ENCODE measurements at regions not wholly inside any gene's neighbourhood (a gene's known extent, or its start where the extent isn't known, plus 50 kb on each side); places are given as distances from the start of the nearest gene placed in this dataset.

DNA sequence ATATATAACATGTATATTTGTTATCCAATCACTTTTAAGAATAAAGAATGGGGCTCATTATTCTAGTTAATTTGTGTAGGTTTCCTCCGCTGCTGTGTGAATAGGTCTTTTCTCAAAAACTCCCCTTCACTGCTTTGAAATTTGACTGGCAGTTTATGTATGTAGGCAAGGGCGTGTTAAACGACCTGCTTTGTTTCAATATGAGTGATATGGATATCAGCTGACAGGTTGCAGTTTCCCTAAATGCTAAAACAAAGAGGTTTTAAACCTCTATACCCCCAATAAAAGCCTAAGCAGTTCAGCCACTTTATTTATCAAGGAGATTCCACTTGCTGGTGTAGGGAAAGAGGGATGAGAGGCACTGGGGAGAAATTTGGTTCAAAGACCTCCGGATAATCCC, 159.6 kb downstream of the TMEM167A start:
- no peak overlapping the region for H3K4me3 ChIP-seq (ENCODE audit: low read depth in 1 of 2, low read length in 2 of 2)
- no peak overlapping the region for H3K27ac ChIP-seq (ENCODE audit: low read length)
- peaks cover 0 to 6% of the 10 kb centered on the region in 2 donors for H3K4me1 ChIP-seq (ENCODE audit: control insufficient read depth in 1 of 2, insufficient read depth in 2 of 2, low read length in 2 of 2)

DNA sequence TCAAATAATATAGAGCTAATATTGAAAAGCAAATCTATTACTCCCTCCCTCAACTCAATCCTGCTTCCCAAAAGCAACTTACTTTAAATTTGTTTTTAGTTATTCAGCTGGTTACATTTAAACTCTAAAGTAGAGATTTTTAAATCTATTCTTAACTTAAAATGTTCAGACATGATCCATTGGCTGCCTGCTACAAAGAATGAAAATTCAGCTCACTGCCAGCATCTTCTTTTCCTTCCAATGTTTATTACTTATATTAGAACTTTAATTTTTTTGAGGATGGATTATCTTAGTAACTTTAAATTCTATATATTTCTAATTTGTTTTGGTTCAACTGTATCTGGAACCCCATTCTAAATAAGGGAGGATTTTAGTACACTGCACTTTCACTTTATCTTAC, 163.2 kb downstream of the TMEM167A start:
- H3K9me3 ChIP-seq (ENCODE audit: control insufficient read depth in 1 of 2, low read length in 2 of 2), result peaks cover 0 to 4% of the 10 kb centered on the region in 2 donors
- no peak overlapping the region for H3K4me3 ChIP-seq (ENCODE audit: low read depth in 1 of 2, low read length in 2 of 2)
- H3K36me3 ChIP-seq (ENCODE audit: control insufficient read depth in 1 of 2, insufficient read depth in 2 of 2, low read length in 2 of 2), result no peaks in the 10 kb centered on the region
- no peak overlapping the region for H3K27ac ChIP-seq (ENCODE audit: low read length)
- no peaks in the 10 kb centered on the region for H3K27me3 ChIP-seq (ENCODE audit: low read depth, low read length)
- H3K4me1 ChIP-seq (ENCODE audit: control insufficient read depth in 1 of 2, insufficient read depth in 2 of 2, low read length in 2 of 2), result no peaks in the 10 kb centered on the region

More for the DNA sequence above, 159.6 kb downstream of the TMEM167A start:
- peaks cover 0 to 4% of the 10 kb centered on the region in 2 donors for H3K9me3 ChIP-seq (ENCODE audit: control insufficient read depth in 1 of 2, low read length in 2 of 2)
- H3K36me3 ChIP-seq (ENCODE audit: control insufficient read depth in 1 of 2, insufficient read depth in 2 of 2, low read length in 2 of 2), result no peaks in the 10 kb centered on the region
- H3K27me3 ChIP-seq (ENCODE audit: low read depth, low read length), result no peaks in the 10 kb centered on the region

- Histone ChIP-seq H3K4me1 (ENCODE audit: control insufficient read depth in 1 of 2, insufficient read depth in 2 of 2, low read length in 2 of 2) (no peaks in the 10 kb centered on the region), H3K4me3 (ENCODE audit: low read depth in 1 of 2, low read length in 2 of 2) (no peak overlapping the region), H3K27me3 (ENCODE audit: low read depth, low read length) (no peaks in the 10 kb centered on the region), H3K9me3 (ENCODE audit: control insufficient read depth in 1 of 2, low read length in 2 of 2) (peaks cover 0 to 4% of the 10 kb centered on the region in 2 donors), H3K27ac (ENCODE audit: low read length) (no peak overlapping the region), H3K36me3 (ENCODE audit: control insufficient read depth in 1 of 2, insufficient read depth in 2 of 2, low read length in 2 of 2) (no peaks in the 10 kb centered on the region)
These were observed 164.7 kb downstream of the TMEM167A start for GRCh38 chr5:82912462-82912861.

- Histone ChIP-seq H3K4me1 (ENCODE audit: control insufficient read depth in 1 of 2, insufficient read depth in 2 of 2, low read length in 2 of 2) (no peaks in the 10 kb centered on the region), H3K27ac (ENCODE audit: low read length) (no peak overlapping the region), H3K27me3 (ENCODE audit: low read depth, low read length) (no peaks in the 10 kb centered on the region), H3K36me3 (ENCODE audit: control insufficient read depth in 1 of 2, insufficient read depth in 2 of 2, low read length in 2 of 2) (no peaks in the 10 kb centered on the region), H3K4me3 (ENCODE audit: low read depth in 1 of 2, low read length in 2 of 2) (no peak overlapping the region), H3K9me3 (ENCODE audit: control insufficient read depth in 1 of 2, low read length in 2 of 2) (peaks cover 0 to 4% of the 10 kb centered on the region in 2 donors)
These were observed 165.3 kb downstream of the TMEM167A start for GRCh38 chr5:82911910-82912309.

DNA sequence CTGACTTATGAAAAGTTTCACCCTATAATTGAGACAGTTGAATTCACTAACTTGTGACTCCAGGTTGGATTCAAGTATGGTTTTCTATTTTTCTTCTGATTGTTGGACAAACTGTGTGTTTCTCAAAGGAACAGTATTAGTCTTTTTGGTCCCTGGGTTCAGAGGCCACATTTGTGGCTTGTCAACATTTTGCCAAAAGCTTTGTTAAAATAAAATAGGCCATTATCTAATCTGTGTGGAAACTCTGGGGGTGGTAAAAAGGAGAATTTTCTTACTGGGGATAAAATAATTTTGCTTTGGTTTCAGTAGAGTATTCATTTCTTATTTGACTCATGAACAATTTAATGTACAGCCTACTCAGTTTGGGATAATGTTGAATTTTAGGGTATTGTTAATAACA, 166.3 kb downstream of the TMEM167A start:
- Histone ChIP-seq H3K4me3 (ENCODE audit: low read depth in 1 of 2, low read length in 2 of 2) (no peak overlapping the region), H3K36me3 (ENCODE audit: control insufficient read depth in 1 of 2, insufficient read depth in 2 of 2, low read length in 2 of 2) (no peaks in the 10 kb centered on the region), H3K27me3 (ENCODE audit: low read depth, low read length) (no peaks in the 10 kb centered on the region), H3K27ac (ENCODE audit: low read length) (no peak overlapping the region), H3K4me1 (ENCODE audit: control insufficient read depth in 1 of 2, insufficient read depth in 2 of 2, low read length in 2 of 2) (no peaks in the 10 kb centered on the region), H3K9me3 (ENCODE audit: control insufficient read depth in 1 of 2, low read length in 2 of 2) (peaks cover 0 to 4% of the 10 kb centered on the region in 2 donors)

DNA sequence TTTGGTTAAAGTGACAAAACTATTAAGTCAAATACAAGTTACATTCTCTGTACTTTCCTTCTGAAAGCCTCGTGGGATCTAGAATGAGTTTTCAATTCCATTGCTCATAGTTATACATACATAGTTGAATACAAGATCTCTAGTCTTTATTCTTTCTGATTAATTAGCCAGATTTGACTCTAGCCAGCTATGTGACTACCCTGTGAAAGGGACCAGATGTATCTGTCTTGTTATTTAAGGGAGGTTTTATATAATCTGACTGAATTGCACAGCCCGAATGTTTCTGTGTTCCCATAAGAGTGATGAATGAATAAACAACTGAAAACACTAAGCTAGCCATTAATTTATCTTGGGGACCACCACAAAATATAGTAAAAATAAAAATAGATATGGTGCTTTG, 166.7 kb downstream of the TMEM167A start:
- Histone ChIP-seq H3K4me1 (ENCODE audit: control insufficient read depth in 1 of 2, insufficient read depth in 2 of 2, low read length in 2 of 2) (no peaks in the 10 kb centered on the region), H3K36me3 (ENCODE audit: control insufficient read depth in 1 of 2, insufficient read depth in 2 of 2, low read length in 2 of 2) (no peaks in the 10 kb centered on the region), H3K4me3 (ENCODE audit: low read depth in 1 of 2, low read length in 2 of 2) (no peak overlapping the region), H3K27ac (ENCODE audit: low read length) (no peak overlapping the region), H3K27me3 (ENCODE audit: low read depth, low read length) (no peaks in the 10 kb centered on the region), H3K9me3 (ENCODE audit: control insufficient read depth in 1 of 2, low read length in 2 of 2) (peaks cover 0 to 4% of the 10 kb centered on the region in 2 donors)

- H3K27ac ChIP-seq (ENCODE audit: low read length), result no peak overlapping the region
- H3K4me1 ChIP-seq (ENCODE audit: control insufficient read depth in 1 of 2, insufficient read depth in 2 of 2, low read length in 2 of 2), result no peaks in the 10 kb centered on the region
- H3K36me3 ChIP-seq (ENCODE audit: control insufficient read depth in 1 of 2, insufficient read depth in 2 of 2, low read length in 2 of 2), result no peaks in the 10 kb centered on the region
- H3K27me3 ChIP-seq (ENCODE audit: low read depth, low read length), result no peaks in the 10 kb centered on the region
- no peaks in the 10 kb centered on the region for H3K9me3 ChIP-seq (ENCODE audit: control insufficient read depth in 1 of 2, low read length in 2 of 2)
- H3K4me3 ChIP-seq (ENCODE audit: low read depth in 1 of 2, low read length in 2 of 2), result no peak overlapping the region
These were observed 167.4 kb downstream of the TMEM167A start for GRCh38 chr5:82909771-82910170.

DNA sequence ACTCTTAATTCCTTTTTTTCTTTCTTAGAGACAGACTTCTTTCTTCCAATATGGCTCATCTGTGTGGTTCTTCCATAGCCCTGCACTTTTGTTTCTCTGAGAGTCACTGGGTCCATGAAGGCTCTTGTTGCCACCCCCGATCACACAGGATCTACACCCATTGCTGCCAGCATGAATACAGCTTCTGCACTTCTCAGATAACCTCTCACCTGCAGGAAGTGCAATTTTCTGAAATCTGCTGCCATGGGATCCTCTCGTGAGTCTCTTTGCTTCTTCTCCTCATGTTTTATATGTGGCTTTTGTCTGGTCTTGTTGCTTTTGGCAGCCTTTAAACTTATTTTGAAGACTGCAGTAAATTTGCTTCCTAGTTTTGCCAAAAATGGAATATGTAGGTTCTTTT, 171.2 kb downstream of the TMEM167A start:
- Histone ChIP-seq H3K36me3 (ENCODE audit: control insufficient read depth in 1 of 2, insufficient read depth in 2 of 2, low read length in 2 of 2) (no peaks in the 10 kb centered on the region), H3K27ac (ENCODE audit: low read length) (no peak overlapping the region)

GRCh38 chr5:82901281-82901888, 175.8 kb downstream of the TMEM167A start:
- no peaks in the 10 kb centered on the region for H3K36me3 ChIP-seq (ENCODE audit: control insufficient read depth in 1 of 2, insufficient read depth in 2 of 2, low read length in 2 of 2)
- peaks cover 6 to 10% of the 10 kb centered on the region in 2 donors for H3K9me3 ChIP-seq (ENCODE audit: control insufficient read depth in 1 of 2, low read length in 2 of 2)
- no peaks in the 10 kb centered on the region for H3K27me3 ChIP-seq (ENCODE audit: low read depth, low read length)
- H3K4me1 ChIP-seq (ENCODE audit: control insufficient read depth in 1 of 2, insufficient read depth in 2 of 2, low read length in 2 of 2), result no peaks in the 10 kb centered on the region
- no peak overlapping the region for H3K4me3 ChIP-seq (ENCODE audit: low read depth in 1 of 2, low read length in 2 of 2)
- no peak overlapping the region for H3K27ac ChIP-seq (ENCODE audit: low read length)

More for the DNA sequence above, 171.2 kb downstream of the TMEM167A start:
- no peak overlapping the region for H3K4me3 ChIP-seq (ENCODE audit: low read depth in 1 of 2, low read length in 2 of 2)
- H3K27me3 ChIP-seq (ENCODE audit: low read depth, low read length), result no peaks in the 10 kb centered on the region
- H3K9me3 ChIP-seq (ENCODE audit: control insufficient read depth in 1 of 2, low read length in 2 of 2), result peaks cover 6 to 7% of the 10 kb centered on the region in 2 donors
- H3K4me1 ChIP-seq (ENCODE audit: control insufficient read depth in 1 of 2, insufficient read depth in 2 of 2, low read length in 2 of 2), result no peaks in the 10 kb centered on the region

DNA sequence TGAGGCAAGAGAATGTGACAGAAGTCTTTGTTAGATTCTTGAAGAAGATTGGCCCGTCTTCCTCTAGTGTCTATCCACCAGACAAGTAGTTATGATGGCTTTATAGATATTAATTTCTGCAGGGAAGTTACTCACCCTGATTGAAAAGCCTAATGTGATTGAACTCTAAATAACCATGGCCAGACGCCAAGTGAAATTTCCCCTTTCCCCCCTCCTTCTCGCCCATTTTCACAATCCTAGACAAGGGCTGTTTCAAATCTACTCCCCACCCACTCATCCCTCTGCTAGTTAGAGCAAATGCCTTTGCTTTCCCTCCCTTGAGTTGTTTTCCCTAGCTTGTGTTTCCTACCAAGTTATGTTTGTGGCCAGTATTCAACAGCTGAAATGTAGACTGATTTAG, 182.5 kb downstream of the TMEM167A start:
- H3K27me3 ChIP-seq (ENCODE audit: low read depth, low read length), result no peaks in the 10 kb centered on the region
- H3K4me3 ChIP-seq (ENCODE audit: low read depth in 1 of 2, low read length in 2 of 2), result no peak overlapping the region
- no peaks in the 10 kb centered on the region for H3K4me1 ChIP-seq (ENCODE audit: control insufficient read depth in 1 of 2, insufficient read depth in 2 of 2, low read length in 2 of 2)
- no peaks in the 10 kb centered on the region for H3K9me3 ChIP-seq (ENCODE audit: control insufficient read depth in 1 of 2, low read length in 2 of 2)
- no peak overlapping the region for H3K27ac ChIP-seq (ENCODE audit: low read length)
- no peaks in the 10 kb centered on the region for H3K36me3 ChIP-seq (ENCODE audit: control insufficient read depth in 1 of 2, insufficient read depth in 2 of 2, low read length in 2 of 2)

DNA sequence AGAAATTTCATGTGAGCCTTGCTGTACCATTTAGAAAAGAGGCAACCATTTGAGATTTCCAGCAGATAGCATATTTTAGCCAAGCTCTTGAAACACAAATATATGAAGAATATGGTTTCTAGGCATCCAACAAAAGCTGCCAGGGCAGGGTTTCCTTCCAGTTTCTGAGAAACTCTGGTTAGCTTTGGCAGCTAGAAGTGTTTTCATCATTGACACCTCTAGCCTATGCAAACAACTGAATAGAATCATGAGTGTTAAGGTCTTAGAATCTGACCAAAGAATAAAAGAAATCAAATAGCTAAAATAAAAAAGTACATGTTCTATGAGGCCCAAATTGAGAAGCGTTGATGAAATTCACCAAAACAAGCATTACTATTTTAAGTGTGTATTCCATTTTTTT, 188.1 kb downstream of the TMEM167A start:
- no peaks in the 10 kb centered on the region for H3K27me3 ChIP-seq (ENCODE audit: low read depth, low read length)
- H3K27ac ChIP-seq (ENCODE audit: low read length), result no peak overlapping the region
- H3K4me1 ChIP-seq (ENCODE audit: control insufficient read depth in 1 of 2, insufficient read depth in 2 of 2, low read length in 2 of 2), result no peaks in the 10 kb centered on the region
- H3K4me3 ChIP-seq (ENCODE audit: low read depth in 1 of 2, low read length in 2 of 2), result no peak overlapping the region
- H3K9me3 ChIP-seq (ENCODE audit: control insufficient read depth in 1 of 2, low read length in 2 of 2), result no peaks in the 10 kb centered on the region
- H3K36me3 ChIP-seq (ENCODE audit: control insufficient read depth in 1 of 2, insufficient read depth in 2 of 2, low read length in 2 of 2), result no peaks in the 10 kb centered on the region

DNA sequence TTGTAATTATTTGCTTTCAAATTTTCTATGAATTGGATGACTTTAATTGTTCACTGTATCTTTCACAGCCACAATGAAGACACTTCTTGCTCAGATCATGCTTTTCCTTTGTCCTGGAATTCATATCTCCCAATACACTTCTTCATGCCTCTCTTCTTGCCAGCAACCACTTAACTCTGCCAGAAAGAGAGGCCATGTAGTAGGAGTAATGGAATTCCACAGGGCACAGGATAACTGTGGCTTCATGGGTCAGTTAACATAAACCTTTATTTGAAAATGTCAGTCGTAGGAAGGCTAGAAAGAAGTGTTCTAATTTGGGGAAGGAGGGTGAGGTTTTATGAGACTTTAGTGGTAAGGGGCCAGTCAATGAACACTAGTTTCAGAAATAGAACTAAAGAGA, 190.3 kb downstream of the TMEM167A start:
- no peaks in the 10 kb centered on the region for H3K36me3 ChIP-seq (ENCODE audit: control insufficient read depth in 1 of 2, insufficient read depth in 2 of 2, low read length in 2 of 2)
- no peaks in the 10 kb centered on the region for H3K9me3 ChIP-seq (ENCODE audit: control insufficient read depth in 1 of 2, low read length in 2 of 2)
- H3K4me3 ChIP-seq (ENCODE audit: low read depth in 1 of 2, low read length in 2 of 2), result no peak overlapping the region
- H3K27me3 ChIP-seq (ENCODE audit: low read depth, low read length), result no peaks in the 10 kb centered on the region
- H3K4me1 ChIP-seq (ENCODE audit: control insufficient read depth in 1 of 2, insufficient read depth in 2 of 2, low read length in 2 of 2), result no peaks in the 10 kb centered on the region
- no peak overlapping the region for H3K27ac ChIP-seq (ENCODE audit: low read length)

Data from muscle layer of duodenum (tissue), 2 donors.